ENCODE measurements at regions not wholly inside any gene's neighbourhood (a gene's known extent, or its start where the extent isn't known, plus 50 kb on each side); places are given as distances from the start of the nearest gene placed in this dataset.

GRCh38 chr2:34570266-34570872, 971.3 kb upstream of the FAM98A start:
- no peaks in the 10 kb centered on the region for H3K27me3 Mint-ChIP-seq (ENCODE audit: low read depth)
- H3K4me3 Mint-ChIP-seq = no peak overlapping the region
- H3K4me1 Mint-ChIP-seq = peaks cover 3% of the 10 kb centered on the region
- POLR2A ChIA-PET = no interaction called here
- no peak overlapping the region for H3K27ac Mint-ChIP-seq
- CTCF ChIA-PET = interaction anchor here (0.6 to 1.1 kb wide), 4 partner anchors 202 to 459 kb away, joined by 3 to 4 read pairs (median 3); no protein-coding TSS in a partner anchor
- peak; percentile 23 for DNase-seq (ENCODE audit: low spot score)
- peak; percentile 97 for ATAC-seq
- TF ChIP-seq ZBTB43 (CRISPR knock-in tag; IDR thresholded peaks at IDR 0.05) = no peak
- TF ChIP-seq, protein P1, sequence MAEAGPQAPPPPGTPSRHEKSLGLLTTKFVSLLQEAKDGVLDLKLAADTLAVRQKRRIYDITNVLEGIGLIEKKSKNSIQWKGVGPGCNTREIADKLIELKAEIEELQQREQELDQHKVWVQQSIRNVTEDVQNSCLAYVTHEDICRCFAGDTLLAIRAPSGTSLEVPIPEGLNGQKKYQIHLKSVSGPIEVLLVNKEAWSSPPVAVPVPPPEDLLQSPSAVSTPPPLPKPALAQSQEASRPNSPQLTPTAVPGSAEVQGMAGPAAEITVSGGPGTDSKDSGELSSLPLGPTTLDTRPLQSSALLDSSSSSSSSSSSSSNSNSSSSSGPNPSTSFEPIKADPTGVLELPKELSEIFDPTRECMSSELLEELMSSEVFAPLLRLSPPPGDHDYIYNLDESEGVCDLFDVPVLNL (CRISPR knock-in tag; IDR thresholded peaks at IDR 0.05; ENCODE audit: borderline replicate concordance, low read depth) = no peak
- no peak for TF ChIP-seq FOXJ3 (CRISPR knock-in tag; IDR thresholded peaks at IDR 0.05; ENCODE audit: borderline replicate concordance)
- TF ChIP-seq, protein P2, sequence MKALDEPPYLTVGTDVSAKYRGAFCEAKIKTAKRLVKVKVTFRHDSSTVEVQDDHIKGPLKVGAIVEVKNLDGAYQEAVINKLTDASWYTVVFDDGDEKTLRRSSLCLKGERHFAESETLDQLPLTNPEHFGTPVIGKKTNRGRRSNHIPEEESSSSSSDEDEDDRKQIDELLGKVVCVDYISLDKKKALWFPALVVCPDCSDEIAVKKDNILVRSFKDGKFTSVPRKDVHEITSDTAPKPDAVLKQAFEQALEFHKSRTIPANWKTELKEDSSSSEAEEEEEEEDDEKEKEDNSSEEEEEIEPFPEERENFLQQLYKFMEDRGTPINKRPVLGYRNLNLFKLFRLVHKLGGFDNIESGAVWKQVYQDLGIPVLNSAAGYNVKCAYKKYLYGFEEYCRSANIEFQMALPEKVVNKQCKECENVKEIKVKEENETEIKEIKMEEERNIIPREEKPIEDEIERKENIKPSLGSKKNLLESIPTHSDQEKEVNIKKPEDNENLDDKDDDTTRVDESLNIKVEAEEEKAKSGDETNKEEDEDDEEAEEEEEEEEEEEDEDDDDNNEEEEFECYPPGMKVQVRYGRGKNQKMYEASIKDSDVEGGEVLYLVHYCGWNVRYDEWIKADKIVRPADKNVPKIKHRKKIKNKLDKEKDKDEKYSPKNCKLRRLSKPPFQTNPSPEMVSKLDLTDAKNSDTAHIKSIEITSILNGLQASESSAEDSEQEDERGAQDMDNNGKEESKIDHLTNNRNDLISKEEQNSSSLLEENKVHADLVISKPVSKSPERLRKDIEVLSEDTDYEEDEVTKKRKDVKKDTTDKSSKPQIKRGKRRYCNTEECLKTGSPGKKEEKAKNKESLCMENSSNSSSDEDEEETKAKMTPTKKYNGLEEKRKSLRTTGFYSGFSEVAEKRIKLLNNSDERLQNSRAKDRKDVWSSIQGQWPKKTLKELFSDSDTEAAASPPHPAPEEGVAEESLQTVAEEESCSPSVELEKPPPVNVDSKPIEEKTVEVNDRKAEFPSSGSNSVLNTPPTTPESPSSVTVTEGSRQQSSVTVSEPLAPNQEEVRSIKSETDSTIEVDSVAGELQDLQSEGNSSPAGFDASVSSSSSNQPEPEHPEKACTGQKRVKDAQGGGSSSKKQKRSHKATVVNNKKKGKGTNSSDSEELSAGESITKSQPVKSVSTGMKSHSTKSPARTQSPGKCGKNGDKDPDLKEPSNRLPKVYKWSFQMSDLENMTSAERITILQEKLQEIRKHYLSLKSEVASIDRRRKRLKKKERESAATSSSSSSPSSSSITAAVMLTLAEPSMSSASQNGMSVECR (CRISPR knock-in tag; IDR thresholded peaks at IDR 0.05; ENCODE audit: borderline replicate concordance) = no peak
- TF ChIP-seq ZNF317 (CRISPR knock-in tag; IDR thresholded peaks at IDR 0.05; ENCODE audit: borderline replicate concordance, low read depth) = no peak
- TF ChIP-seq, protein P3, sequence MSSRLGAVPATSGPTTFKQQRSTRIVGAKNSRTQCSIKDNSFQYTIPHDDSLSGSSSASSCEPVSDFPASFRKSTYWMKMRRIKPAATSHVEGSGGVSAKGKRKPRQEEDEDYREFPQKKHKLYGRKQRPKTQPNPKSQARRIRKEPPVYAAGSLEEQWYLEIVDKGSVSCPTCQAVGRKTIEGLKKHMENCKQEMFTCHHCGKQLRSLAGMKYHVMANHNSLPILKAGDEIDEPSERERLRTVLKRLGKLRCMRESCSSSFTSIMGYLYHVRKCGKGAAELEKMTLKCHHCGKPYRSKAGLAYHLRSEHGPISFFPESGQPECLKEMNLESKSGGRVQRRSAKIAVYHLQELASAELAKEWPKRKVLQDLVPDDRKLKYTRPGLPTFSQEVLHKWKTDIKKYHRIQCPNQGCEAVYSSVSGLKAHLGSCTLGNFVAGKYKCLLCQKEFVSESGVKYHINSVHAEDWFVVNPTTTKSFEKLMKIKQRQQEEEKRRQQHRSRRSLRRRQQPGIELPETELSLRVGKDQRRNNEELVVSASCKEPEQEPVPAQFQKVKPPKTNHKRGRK (CRISPR knock-in tag; IDR thresholded peaks at IDR 0.05; ENCODE audit: borderline replicate concordance) = no peak
- TF ChIP-seq IRF2 (CRISPR knock-in tag; IDR thresholded peaks at IDR 0.05; ENCODE audit: borderline replicate concordance, low read depth) = no peak
- H3K36me3 Mint-ChIP-seq = peaks cover 5% of the 10 kb centered on the region; the same call in 1 of the 2 replicates
- peaks cover 7% of the 10 kb centered on the region for H3K9me3 Mint-ChIP-seq

GRCh38 chr2:34567128-34567527, 968.0 kb upstream of the FAM98A start:
- ChIA-PET CTCF (no interaction called here), POLR2A (no interaction called here)
- H3K27me3 Mint-ChIP-seq (ENCODE audit: low read depth) = no peaks in the 10 kb centered on the region
- H3K4me1 Mint-ChIP-seq = peaks cover 3% of the 10 kb centered on the region
- no peak overlapping the region for H3K27ac Mint-ChIP-seq
- ATAC-seq = peak; percentile 51
- peaks cover 4% of the 10 kb centered on the region; the same call in 1 of the 2 replicates for H3K36me3 Mint-ChIP-seq
- TF ChIP-seq, protein P4, sequence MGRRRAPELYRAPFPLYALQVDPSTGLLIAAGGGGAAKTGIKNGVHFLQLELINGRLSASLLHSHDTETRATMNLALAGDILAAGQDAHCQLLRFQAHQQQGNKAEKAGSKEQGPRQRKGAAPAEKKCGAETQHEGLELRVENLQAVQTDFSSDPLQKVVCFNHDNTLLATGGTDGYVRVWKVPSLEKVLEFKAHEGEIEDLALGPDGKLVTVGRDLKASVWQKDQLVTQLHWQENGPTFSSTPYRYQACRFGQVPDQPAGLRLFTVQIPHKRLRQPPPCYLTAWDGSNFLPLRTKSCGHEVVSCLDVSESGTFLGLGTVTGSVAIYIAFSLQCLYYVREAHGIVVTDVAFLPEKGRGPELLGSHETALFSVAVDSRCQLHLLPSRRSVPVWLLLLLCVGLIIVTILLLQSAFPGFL (CRISPR knock-in tag; IDR thresholded peaks at IDR 0.05; ENCODE audit: borderline replicate concordance) = no peak
- TF ChIP-seq E2F1 (CRISPR knock-in tag; IDR thresholded peaks at IDR 0.05) = no peak
- TF ChIP-seq, protein P5, sequence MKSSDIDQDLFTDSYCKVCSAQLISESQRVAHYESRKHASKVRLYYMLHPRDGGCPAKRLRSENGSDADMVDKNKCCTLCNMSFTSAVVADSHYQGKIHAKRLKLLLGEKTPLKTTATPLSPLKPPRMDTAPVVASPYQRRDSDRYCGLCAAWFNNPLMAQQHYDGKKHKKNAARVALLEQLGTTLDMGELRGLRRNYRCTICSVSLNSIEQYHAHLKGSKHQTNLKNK (CRISPR knock-in tag; IDR thresholded peaks at IDR 0.05) = no peak
- TF ChIP-seq NFE2L1 (CRISPR knock-in tag; IDR thresholded peaks at IDR 0.05) = no peak
- TF ChIP-seq, protein P6, sequence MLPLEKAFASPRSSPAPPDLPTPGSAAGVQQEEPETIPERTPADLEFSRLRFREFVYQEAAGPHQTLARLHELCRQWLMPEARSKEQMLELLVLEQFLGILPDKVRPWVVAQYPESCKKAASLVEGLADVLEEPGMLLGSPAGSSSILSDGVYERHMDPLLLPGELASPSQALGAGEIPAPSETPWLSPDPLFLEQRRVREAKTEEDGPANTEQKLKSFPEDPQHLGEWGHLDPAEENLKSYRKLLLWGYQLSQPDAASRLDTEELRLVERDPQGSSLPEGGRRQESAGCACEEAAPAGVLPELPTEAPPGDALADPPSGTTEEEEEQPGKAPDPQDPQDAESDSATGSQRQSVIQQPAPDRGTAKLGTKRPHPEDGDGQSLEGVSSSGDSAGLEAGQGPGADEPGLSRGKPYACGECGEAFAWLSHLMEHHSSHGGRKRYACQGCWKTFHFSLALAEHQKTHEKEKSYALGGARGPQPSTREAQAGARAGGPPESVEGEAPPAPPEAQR (CRISPR knock-in tag; IDR thresholded peaks at IDR 0.05) = no peak
- H3K4me3 Mint-ChIP-seq = no peak overlapping the region
- no peak for DNase-seq (ENCODE audit: low spot score)
- peaks cover 10% of the 10 kb centered on the region for H3K9me3 Mint-ChIP-seq

All from WTC11 (cell line).